ENCODE measurements at regions not wholly inside any gene's neighbourhood (a gene's known extent, or its start where the extent isn't known, plus 50 kb on each side); places are given as distances from the start of the nearest gene placed in this dataset.

- TF ChIP-seq, protein P1, sequence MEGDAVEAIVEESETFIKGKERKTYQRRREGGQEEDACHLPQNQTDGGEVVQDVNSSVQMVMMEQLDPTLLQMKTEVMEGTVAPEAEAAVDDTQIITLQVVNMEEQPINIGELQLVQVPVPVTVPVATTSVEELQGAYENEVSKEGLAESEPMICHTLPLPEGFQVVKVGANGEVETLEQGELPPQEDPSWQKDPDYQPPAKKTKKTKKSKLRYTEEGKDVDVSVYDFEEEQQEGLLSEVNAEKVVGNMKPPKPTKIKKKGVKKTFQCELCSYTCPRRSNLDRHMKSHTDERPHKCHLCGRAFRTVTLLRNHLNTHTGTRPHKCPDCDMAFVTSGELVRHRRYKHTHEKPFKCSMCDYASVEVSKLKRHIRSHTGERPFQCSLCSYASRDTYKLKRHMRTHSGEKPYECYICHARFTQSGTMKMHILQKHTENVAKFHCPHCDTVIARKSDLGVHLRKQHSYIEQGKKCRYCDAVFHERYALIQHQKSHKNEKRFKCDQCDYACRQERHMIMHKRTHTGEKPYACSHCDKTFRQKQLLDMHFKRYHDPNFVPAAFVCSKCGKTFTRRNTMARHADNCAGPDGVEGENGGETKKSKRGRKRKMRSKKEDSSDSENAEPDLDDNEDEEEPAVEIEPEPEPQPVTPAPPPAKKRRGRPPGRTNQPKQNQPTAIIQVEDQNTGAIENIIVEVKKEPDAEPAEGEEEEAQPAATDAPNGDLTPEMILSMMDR (IDR thresholded peaks at IDR 0.05), result no peak
- H3K27me3 ChIP-seq, result no peaks in the 10 kb centered on the region
- H3K27ac ChIP-seq, result no peak overlapping the region
- no peaks in the 10 kb centered on the region for H3K9me3 ChIP-seq
- no peaks in the 10 kb centered on the region for H3K36me3 ChIP-seq
- no peak for ATAC-seq
- 83 to 92% methylated on average over 2 of the region's 2 CpGs for WGBS, 2 donors (ENCODE audit: low coverage in 1 of 2)
- no peak overlapping the region for H3K4me3 ChIP-seq
- H3K4me1 ChIP-seq, result no peaks in the 10 kb centered on the region
Observed at GRCh38 chr6:97842521-97842920, 559.5 kb upstream of the MMS22L start.

- H3K4me3 ChIP-seq, result no peak overlapping the region
- ATAC-seq, result no peak
- 70 to 91% methylated on average over 2 of the region's 2 CpGs for WGBS, 2 donors (ENCODE audit: low coverage in 1 of 2)
- H3K4me1 ChIP-seq, result no peaks in the 10 kb centered on the region
- no peak overlapping the region for H3K27ac ChIP-seq
- H3K36me3 ChIP-seq, result no peaks in the 10 kb centered on the region
- H3K9me3 ChIP-seq, result no peaks in the 10 kb centered on the region
- H3K27me3 ChIP-seq, result no peaks in the 10 kb centered on the region
- TF ChIP-seq POLR2A (IDR thresholded peaks at IDR 0.05), result no peak
- TF ChIP-seq POLR2AphosphoS5 (IDR thresholded peaks at IDR 0.05), result no peak
- TF ChIP-seq EP300 (IDR thresholded peaks at IDR 0.05), result no peak
- TF ChIP-seq, protein P1 (IDR thresholded peaks at IDR 0.05), result no peak
Observed at GRCh38 chr6:97849390-97849789, 566.4 kb upstream of the MMS22L start.

DNA sequence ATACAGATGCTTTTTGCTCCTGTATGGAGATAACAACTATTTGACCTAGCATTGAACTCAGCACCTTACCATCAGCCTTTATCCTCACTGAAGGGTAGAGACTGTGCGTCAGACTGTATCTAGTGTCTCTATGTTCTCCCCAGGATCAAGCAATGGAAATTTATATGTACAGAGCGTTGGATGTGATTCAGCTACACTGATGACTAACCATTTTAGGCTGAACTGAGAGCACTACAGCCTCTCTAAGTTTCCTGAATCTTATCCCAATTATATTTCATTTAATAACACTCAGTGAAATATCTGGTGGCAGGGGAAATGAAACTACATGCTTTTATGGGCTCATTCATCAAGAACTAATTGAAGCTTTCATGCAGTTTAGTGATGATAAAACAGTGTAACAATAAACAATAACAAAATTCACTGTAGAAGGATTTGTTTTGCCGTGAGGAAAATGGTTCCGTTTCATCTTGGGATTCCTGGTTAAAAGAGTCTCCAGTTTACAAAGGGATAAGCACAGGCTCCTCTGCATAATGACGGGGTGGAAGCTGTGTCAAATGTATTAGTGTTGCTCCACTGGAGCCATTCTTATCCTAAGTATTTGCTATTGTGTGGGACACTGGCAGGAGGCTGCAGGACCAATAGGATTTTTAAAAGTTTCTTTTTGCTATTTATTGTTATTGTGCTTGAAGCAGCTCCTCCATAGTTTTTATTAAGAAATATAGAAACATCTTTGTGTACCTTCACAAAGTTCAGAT is 567.6 kb upstream of the MMS22L start:
- no peaks in the 10 kb centered on the region for H3K4me1 ChIP-seq
- no peaks in the 10 kb centered on the region for H3K9me3 ChIP-seq
- no peak overlapping the region for H3K27ac ChIP-seq
- WGBS, 2 donors (ENCODE audit: low coverage in 1 of 2), result 20 to 23% methylated on average over 5 of the region's 5 CpGs
- no peaks in the 10 kb centered on the region for H3K27me3 ChIP-seq
- no peaks in the 10 kb centered on the region for H3K36me3 ChIP-seq
- no peak for ATAC-seq
- no peak overlapping the region for H3K4me3 ChIP-seq
- TF ChIP-seq POLR2AphosphoS5 (IDR thresholded peaks at IDR 0.05), result no peak
- no peak for TF ChIP-seq POLR2A (IDR thresholded peaks at IDR 0.05)
- no peak for TF ChIP-seq EP300 (IDR thresholded peaks at IDR 0.05)
- TF ChIP-seq, protein P1 (IDR thresholded peaks at IDR 0.05), result no peak

- Histone ChIP-seq H3K4me1 (no peaks in the 10 kb centered on the region), H3K27ac (no peak overlapping the region), H3K4me3 (no peak overlapping the region), H3K9me3 (no peaks in the 10 kb centered on the region), H3K27me3 (no peaks in the 10 kb centered on the region), H3K36me3 (no peaks in the 10 kb centered on the region)
- ATAC-seq, result no peak
- TF ChIP-seq POLR2AphosphoS5 (IDR thresholded peaks at IDR 0.05), result no peak
- TF ChIP-seq EP300 (IDR thresholded peaks at IDR 0.05), result no peak
- no peak for TF ChIP-seq POLR2A (IDR thresholded peaks at IDR 0.05)
- TF ChIP-seq, protein P1 (IDR thresholded peaks at IDR 0.05), result no peak
Observed at GRCh38 chr6:97863697-97864096, 580.7 kb upstream of the MMS22L start.

DNA sequence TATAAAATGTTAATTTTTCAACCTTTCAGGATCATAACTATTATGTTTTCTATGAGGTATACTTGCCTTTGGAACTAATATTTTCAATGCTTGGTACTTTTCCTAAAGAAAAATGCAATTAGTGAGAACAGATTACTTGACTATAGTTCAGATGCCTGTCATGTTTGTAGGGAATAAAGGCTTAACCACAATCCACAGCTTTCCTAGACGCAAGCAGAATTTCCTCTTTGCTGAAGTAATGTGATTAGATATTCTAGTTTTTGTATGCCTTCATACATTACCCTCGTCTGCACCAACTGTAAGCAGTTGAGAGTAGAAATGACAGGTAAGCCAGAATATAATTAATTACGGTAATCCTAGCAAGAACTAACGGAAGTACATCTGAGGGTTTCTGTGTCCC is 581.4 kb upstream of the MMS22L start:
- no peaks in the 10 kb centered on the region for H3K36me3 ChIP-seq
- H3K4me1 ChIP-seq, result no peaks in the 10 kb centered on the region
- no peak overlapping the region for H3K27ac ChIP-seq
- no peaks in the 10 kb centered on the region for H3K9me3 ChIP-seq
- ATAC-seq, result no peak
- 26 to 41% methylated on average over 2 to 4 of the region's 4 CpGs for WGBS, 2 donors (ENCODE audit: low coverage in 1 of 2)
- no peaks in the 10 kb centered on the region for H3K27me3 ChIP-seq
- TF ChIP-seq, protein P1 (IDR thresholded peaks at IDR 0.05), result no peak
- TF ChIP-seq EP300 (IDR thresholded peaks at IDR 0.05) (no peak), POLR2A (IDR thresholded peaks at IDR 0.05) (no peak), POLR2AphosphoS5 (IDR thresholded peaks at IDR 0.05) (no peak)
- H3K4me3 ChIP-seq, result no peak overlapping the region

Data from gastroesophageal sphincter (tissue), 4 donors.